HG02852 (cell line): ENCODE measurements at regions not wholly inside any gene's neighbourhood (a gene's known extent, or its start where the extent isn't known, plus 50 kb on each side); places are given as distances from the start of the nearest gene placed in this dataset.
"Not testable (repeated sequence)": the region's sequence is repeated elsewhere in the genome, so short reads cannot be mapped to it uniquely, and the experiment has no call there.

Experiments used
- ATAC-seq: cut with Tn5 transposase; IDR thresholded peaks from one replicate; pipeline ENCODE4 v1.9.1; 2021; ENCODE audit warnings: mild to moderate bottlenecking, moderate library complexity; ENCODE audit not compliant: unreplicated experiment

- ATAC-seq = not testable (repeated sequence)
Measured at GRCh38 chr9:72433616-72434267, 68.7 kb upstream of the ZFAND5 start.

- ATAC-seq = no peak
Measured at GRCh38 chr9:72431036-72431435, 66.0 kb upstream of the ZFAND5 start.

- no peak for ATAC-seq
Measured at GRCh38 chr9:72428329-72428728, 63.3 kb upstream of the ZFAND5 start.

- no peak for ATAC-seq
Measured at GRCh38 chr9:72427801-72428200, 62.8 kb upstream of the ZFAND5 start.

GRCh38 chr9:72424131-72424530 is 59.1 kb upstream of the ZFAND5 start:
- ATAC-seq = no peak

- ATAC-seq = no peak
Measured at GRCh38 chr9:72422214-72422613, 57.2 kb upstream of the ZFAND5 start.

GRCh38 chr9:72420783-72421182 is 55.8 kb upstream of the ZFAND5 start:
- no peak for ATAC-seq

- ATAC-seq = no peak
Measured at GRCh38 chr9:72415948-72416347, 50.9 kb upstream of the ZFAND5 start.

GRCh38 chr9:72415163-72415562 is 50.2 kb upstream of the ZFAND5 start:
- peak; percentile 89 for ATAC-seq
